Thyroid gland (tissue), 4 donors: ENCODE measurements at regions not wholly inside any gene's neighbourhood (a gene's known extent, or its start where the extent isn't known, plus 50 kb on each side); places are given as distances from the start of the nearest gene placed in this dataset.

Experiments used
- DNase-seq, 2 donors: peaks; one replicate each; pipeline ENCODE4 v3.0.0-alpha.2; 2019
- H3K27ac ChIP-seq, 3 donors: fragments of 200-600 bp; sonication (generic); 1 replicate in 2 of 3; 2 replicates in 1 of 3; pipeline ENCODE4 v1.5.1; 2016 to 2019; ENCODE audit warnings: mild to moderate bottlenecking in 1 of 3, moderate library complexity in 1 of 3
- H3K27me3 ChIP-seq: fragments of 200-600 bp; sonication (generic); one replicate; pipeline ENCODE4 v1.5.1; 2019
- H3K36me3 ChIP-seq, 2 donors: fragments of 200-600 bp; sonication (generic); one replicate each; pipeline ENCODE4 v1.5.1; 2016 to 2019
- H3K4me1 ChIP-seq, 2 donors: fragments of 200-600 bp; sonication (generic); one replicate each; pipeline ENCODE4 v1.5.1; 2017 to 2019
- H3K4me3 ChIP-seq, 3 donors: fragments of 200-600 bp; sonication (generic); replicated peaks in 1 of 3; 1 replicate in 2 of 3; 2 replicates in 1 of 3; pipeline ENCODE4 v1.5.1; 2016; ENCODE audit warnings: mild to moderate bottlenecking in 1 of 3
- H3K9me3 ChIP-seq: fragments of 200-600 bp; sonication (generic); one replicate; pipeline ENCODE4 v1.5.1; 2017
- POLR2A ChIP-seq, 2 donors: fragments of 450-650 bp; IDR thresholded peaks; one replicate each; pipeline ENCODE4 v1.6.1; 2017; ENCODE audit warnings: antibody characterized with exemption in 2 of 2, mild to moderate bottlenecking in 2 of 2, moderate library complexity in 1 of 2
- WGBS, 2 donors: methylation state at CpG; one replicate each; pipeline ENCODE4 v1.1.5; 2017; 5-methylcytosine and 5-hydroxymethylcytosine counted together
- intact Hi-C: fragments of 100-400 bp; cut with DNase I; formaldehyde crosslinking; loops from one replicate; pipeline ENCODE4 v1.15.1; 2023
- TF ChIP-seq, protein P1 (sequence below), 6 experiments: fragments of 200-600 bp in 3 of 6; fragments of 450-650 bp in 3 of 6; sonication (generic) in 3 of 6; IDR thresholded peaks; one replicate each; pipeline ENCODE4 v1.5.1; 2016 to 2019; ENCODE audit warnings: antibody characterized with exemption in 6 of 6, mild to moderate bottlenecking in 2 of 6, inconsistent platforms in 1 of 6, moderate library complexity in 1 of 6

DNA sequence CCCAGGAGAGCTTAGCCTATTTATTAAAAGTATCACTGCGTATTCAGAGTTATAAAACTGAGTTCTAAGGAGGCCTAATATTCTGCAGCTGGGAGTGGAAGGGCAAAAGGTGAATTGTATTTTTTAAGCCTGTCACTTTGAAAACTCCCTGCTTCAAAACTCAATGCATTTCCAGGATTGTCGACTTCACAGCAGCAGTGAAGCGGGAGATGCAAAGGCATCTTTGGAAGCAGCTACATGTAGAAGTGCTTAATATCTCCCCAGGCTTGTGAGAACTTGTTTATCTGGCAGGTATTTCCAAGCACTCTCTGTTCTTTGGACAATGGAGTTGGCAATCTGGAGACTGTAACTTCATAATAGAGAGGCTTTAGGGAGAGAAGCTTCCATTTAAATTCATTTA, 717.5 kb upstream of the SLIT2 start:
- no peak overlapping the region for H3K27ac ChIP-seq
- no peaks in the 10 kb centered on the region for H3K9me3 ChIP-seq
- intact Hi-C loops, result no loop called here
- H3K36me3 ChIP-seq, result no peaks in the 10 kb centered on the region
- WGBS, 2 donors, result 72 to 77% methylated on average over 3 of the region's 3 CpGs
- no peak for TF ChIP-seq POLR2A (IDR thresholded peaks at IDR 0.05)
- TF ChIP-seq, protein P1, sequence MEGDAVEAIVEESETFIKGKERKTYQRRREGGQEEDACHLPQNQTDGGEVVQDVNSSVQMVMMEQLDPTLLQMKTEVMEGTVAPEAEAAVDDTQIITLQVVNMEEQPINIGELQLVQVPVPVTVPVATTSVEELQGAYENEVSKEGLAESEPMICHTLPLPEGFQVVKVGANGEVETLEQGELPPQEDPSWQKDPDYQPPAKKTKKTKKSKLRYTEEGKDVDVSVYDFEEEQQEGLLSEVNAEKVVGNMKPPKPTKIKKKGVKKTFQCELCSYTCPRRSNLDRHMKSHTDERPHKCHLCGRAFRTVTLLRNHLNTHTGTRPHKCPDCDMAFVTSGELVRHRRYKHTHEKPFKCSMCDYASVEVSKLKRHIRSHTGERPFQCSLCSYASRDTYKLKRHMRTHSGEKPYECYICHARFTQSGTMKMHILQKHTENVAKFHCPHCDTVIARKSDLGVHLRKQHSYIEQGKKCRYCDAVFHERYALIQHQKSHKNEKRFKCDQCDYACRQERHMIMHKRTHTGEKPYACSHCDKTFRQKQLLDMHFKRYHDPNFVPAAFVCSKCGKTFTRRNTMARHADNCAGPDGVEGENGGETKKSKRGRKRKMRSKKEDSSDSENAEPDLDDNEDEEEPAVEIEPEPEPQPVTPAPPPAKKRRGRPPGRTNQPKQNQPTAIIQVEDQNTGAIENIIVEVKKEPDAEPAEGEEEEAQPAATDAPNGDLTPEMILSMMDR (IDR thresholded peaks at IDR 0.05), result no peak
- DNase-seq, result no peak
- H3K4me3 ChIP-seq, result no peak overlapping the region
- no peaks in the 10 kb centered on the region for H3K4me1 ChIP-seq
- no peaks in the 10 kb centered on the region for H3K27me3 ChIP-seq

DNA sequence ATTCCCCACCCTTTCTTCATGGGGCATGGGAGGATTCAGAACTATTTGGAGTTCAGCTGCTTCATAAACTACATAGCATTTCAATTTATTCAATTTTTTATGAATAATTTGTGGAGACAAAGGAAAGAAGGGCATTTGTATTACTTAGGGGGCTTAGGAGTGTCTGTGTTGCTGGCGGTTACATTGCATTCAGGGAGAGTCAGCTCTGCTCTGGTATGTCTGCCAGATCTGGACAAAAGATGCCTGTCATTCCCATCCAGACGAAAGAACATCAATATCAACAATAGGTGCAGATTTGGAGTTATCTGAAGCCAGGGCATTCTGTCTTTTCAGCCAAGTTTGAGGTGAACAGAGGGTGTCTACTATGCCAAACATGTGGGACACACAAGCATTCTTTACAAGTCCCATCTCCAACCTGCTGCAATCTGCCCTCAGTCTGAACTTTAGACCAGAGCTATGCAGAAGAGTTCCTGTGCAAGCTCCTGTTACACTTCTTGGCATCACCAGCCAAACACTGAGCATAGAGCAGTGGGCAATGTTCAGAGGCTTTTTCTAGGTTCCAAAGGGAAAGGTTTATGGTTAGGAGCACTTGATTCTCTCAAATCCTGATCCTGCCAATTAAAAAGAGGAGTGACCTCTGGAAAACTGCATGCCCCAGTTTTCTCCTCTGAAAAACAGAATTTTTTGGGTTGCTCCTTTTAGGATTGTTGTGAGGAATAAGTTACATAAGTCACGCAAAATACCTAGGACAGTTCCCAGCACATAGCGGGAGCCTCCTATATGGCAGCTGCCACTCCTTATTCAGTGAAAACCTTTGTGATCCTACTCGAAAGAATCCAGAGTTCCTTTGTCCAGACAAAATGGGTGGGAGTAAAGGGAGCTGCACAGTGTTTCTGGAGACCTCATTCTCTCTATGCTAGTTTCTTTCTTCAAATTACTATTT, 719.5 kb upstream of the SLIT2 start:
- Histone ChIP-seq H3K9me3 (no peaks in the 10 kb centered on the region), H3K36me3 (no peaks in the 10 kb centered on the region), H3K27ac (no peak overlapping the region), H3K4me3 (no peak overlapping the region), H3K27me3 (no peaks in the 10 kb centered on the region), H3K4me1 (no peaks in the 10 kb centered on the region)
- intact Hi-C loops, result no loop called here
- 76 to 91% methylated on average over 5 of the region's 5 CpGs for WGBS, 2 donors
- no peak for DNase-seq
- TF ChIP-seq POLR2A (IDR thresholded peaks at IDR 0.05), result no peak
- TF ChIP-seq, protein P1 (IDR thresholded peaks at IDR 0.05), result no peak

DNA sequence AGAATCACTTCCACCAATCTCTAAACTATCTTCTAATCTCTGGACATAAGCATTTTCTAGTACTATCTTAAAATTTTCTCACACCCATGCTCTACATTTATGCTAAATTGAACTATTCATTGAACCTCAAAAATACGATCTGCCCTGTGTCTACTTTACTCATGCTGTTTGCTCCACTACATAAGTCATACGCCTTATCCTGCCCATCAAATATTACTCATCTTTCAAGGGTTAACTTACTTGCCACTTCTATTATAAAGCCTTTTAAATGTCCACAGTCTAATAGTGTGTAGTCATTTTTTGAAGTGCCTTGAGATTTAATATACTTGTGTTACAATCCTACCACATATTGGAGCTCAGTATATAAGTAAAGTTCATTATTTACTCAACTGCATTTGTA, 727.7 kb upstream of the SLIT2 start:
- Histone ChIP-seq H3K27ac (no peak overlapping the region), H3K36me3 (no peaks in the 10 kb centered on the region), H3K4me1 (no peaks in the 10 kb centered on the region), H3K4me3 (no peak overlapping the region), H3K27me3 (no peaks in the 10 kb centered on the region), H3K9me3 (no peaks in the 10 kb centered on the region)
- intact Hi-C loops, result no loop called here
- 96 to 99% methylated on average over 2 of the region's 2 CpGs for WGBS, 2 donors
- DNase-seq, result no peak
- no peak for TF ChIP-seq POLR2A (IDR thresholded peaks at IDR 0.05)
- TF ChIP-seq, protein P1 (IDR thresholded peaks at IDR 0.05), result no peak

DNA sequence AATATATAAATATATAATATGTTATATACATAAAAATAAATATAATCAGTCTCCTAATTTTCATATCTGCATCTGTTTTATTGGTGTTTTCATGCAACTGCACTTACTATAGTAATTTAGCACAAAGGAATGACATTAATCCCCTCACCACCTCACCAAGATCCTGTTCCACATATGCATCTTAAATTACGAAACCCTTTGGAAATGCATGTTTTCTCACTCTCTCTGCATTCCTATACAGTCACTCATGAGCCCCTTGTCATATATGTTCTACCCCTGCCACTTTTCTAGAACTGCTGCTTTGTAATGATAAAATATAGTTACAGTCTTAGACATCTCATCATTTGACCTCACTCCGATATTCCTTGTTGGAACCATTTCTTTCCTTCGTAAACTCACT, 728.7 kb upstream of the SLIT2 start:
- no peak overlapping the region for H3K4me3 ChIP-seq
- intact Hi-C loops, result no loop called here
- H3K4me1 ChIP-seq, result no peaks in the 10 kb centered on the region
- no peaks in the 10 kb centered on the region for H3K9me3 ChIP-seq
- no peak overlapping the region for H3K27ac ChIP-seq
- WGBS, 2 donors, result 97 to 98% methylated on average over 3 of the region's 3 CpGs
- H3K27me3 ChIP-seq, result no peaks in the 10 kb centered on the region
- H3K36me3 ChIP-seq, result no peaks in the 10 kb centered on the region
- no peak for TF ChIP-seq POLR2A (IDR thresholded peaks at IDR 0.05)
- TF ChIP-seq, protein P1 (IDR thresholded peaks at IDR 0.05), result no peak
- DNase-seq, result no peak

DNA sequence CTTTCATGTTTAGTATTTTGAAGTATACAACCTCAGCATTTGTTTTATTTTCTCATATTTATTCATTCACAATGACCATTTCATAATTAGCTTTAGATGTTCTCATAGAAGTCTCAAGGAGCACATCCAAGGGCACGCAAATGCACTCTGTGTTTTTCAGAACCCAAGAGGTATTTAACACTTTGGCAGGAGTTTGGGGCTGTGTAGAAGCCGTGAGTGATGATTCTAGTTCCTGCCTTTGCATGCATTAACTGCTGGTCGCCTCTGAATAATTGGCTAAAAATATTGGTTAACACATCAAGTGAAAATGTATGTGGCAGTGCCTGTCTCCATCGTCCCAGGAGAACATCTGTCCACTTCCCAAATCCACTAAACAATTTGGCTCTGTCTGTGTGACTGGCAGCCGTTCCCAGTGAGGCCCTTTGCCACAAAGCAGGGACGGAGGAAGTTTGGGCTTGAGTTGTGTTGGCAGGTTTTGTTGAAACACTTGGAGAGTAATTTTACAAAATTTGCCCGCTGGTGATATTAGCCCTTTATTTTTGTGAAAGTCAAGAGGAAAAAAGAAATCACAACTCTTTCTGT, 730.7 kb upstream of the SLIT2 start:
- 69 to 80% methylated on average over 7 of the region's 7 CpGs for WGBS, 2 donors
- H3K9me3 ChIP-seq, result no peaks in the 10 kb centered on the region
- no peaks in the 10 kb centered on the region for H3K27me3 ChIP-seq
- intact Hi-C loops, result no loop called here
- H3K27ac ChIP-seq, result no peak overlapping the region
- no peaks in the 10 kb centered on the region for H3K4me1 ChIP-seq
- no peaks in the 10 kb centered on the region for H3K36me3 ChIP-seq
- no peak for TF ChIP-seq POLR2A (IDR thresholded peaks at IDR 0.05)
- TF ChIP-seq, protein P1 (IDR thresholded peaks at IDR 0.05), result no peak
- no peak overlapping the region for H3K4me3 ChIP-seq
- DNase-seq, result no peak
